CD4-positive, alpha-beta memory T cell (primary cell): ENCODE measurements at regions not wholly inside any gene's neighbourhood (a gene's known extent, or its start where the extent isn't known, plus 50 kb on each side); places are given as distances from the start of the nearest gene placed in this dataset.

Experiments used
- CTCF ChIA-PET: fragments of 350-600 bp; sonication (Branson Sonifier 250); formaldehyde crosslinking; loops from one replicate; lab custom pipeline; 2021; ENCODE audit warnings: inconsistent platforms; ENCODE audit not compliant: partially characterized antibody; lab: Charles Lee
- POLR2A ChIA-PET: fragments of 350-600 bp; sonication (Branson Sonifier 250); formaldehyde crosslinking; loops from one replicate; lab custom pipeline; 2021; ENCODE audit not compliant: partially characterized antibody; lab: Charles Lee
- DNase-seq, 5 donors: peaks; one replicate each; pipeline versions ENCODE4 v3.0.0 to v3.0.0-alpha.2; 2020 to 2022; ENCODE audit warnings: mixed read lengths in 1 of 5
- H3K27ac ChIP-seq: one replicate; pipeline ENCODE4 v1.7.0; 2013; ENCODE audit warnings: low read depth, low read length
- H3K27me3 ChIP-seq: 2 replicates; pipeline ENCODE4 v1.7.0; 2013; ENCODE audit warnings: mild to moderate bottlenecking, low read length, moderate library complexity; ENCODE audit not compliant: insufficient read depth
- H3K36me3 ChIP-seq: 2 replicates; pipeline ENCODE4 v1.7.0; 2013; ENCODE audit warnings: mild to moderate bottlenecking, low read length, moderate library complexity; ENCODE audit not compliant: insufficient read depth
- H3K4me1 ChIP-seq: 2 replicates; pipeline ENCODE4 v1.7.0; 2013; ENCODE audit warnings: mild to moderate bottlenecking, low read length, moderate library complexity; ENCODE audit not compliant: insufficient read depth
- H3K4me3 ChIP-seq, 2 donors: one replicate each; pipeline ENCODE4 v1.7.0; 2013; ENCODE audit warnings: low read length in 2 of 2, mild to moderate bottlenecking in 1 of 2
- H3K9me3 ChIP-seq, 2 donors: one replicate each; pipeline ENCODE4 v1.7.0; 2013; ENCODE audit warnings: low read length in 2 of 2, control low read depth in 1 of 2; ENCODE audit not compliant: control insufficient read depth in 1 of 2
- H3K27ac Mint-ChIP-seq, 7 donors: one replicate each; pipeline ENCODE4 v1.8.0; 2020 to 2021; ENCODE audit warnings: mixed read lengths in 7 of 7, mild to moderate bottlenecking in 6 of 7, inconsistent platforms in 3 of 7, moderate library complexity in 3 of 7
- H3K27me3 Mint-ChIP-seq, 2 donors: one replicate each; pipeline ENCODE4 v1.8.0; 2020 to 2021; ENCODE audit warnings: mixed read lengths in 2 of 2
- H3K36me3 Mint-ChIP-seq, 2 donors: one replicate each; pipeline ENCODE4 v1.8.0; 2020 to 2021; ENCODE audit warnings: mixed read lengths in 2 of 2, inconsistent platforms in 1 of 2, mild to moderate bottlenecking in 1 of 2
- H3K4me1 Mint-ChIP-seq, 4 donors: one replicate each; pipeline ENCODE4 v1.8.0; 2020 to 2021; ENCODE audit warnings: mixed read lengths in 4 of 4, mild to moderate bottlenecking in 1 of 4
- H3K4me3 Mint-ChIP-seq, 8 donors: one replicate each; pipeline ENCODE4 v1.8.0; 2020 to 2021; ENCODE audit warnings: mixed read lengths in 8 of 8, mild to moderate bottlenecking in 7 of 8, moderate library complexity in 6 of 8, inconsistent platforms in 3 of 8
- H3K9me3 Mint-ChIP-seq, 8 donors: one replicate each; pipeline ENCODE4 v1.8.0; 2020 to 2021; ENCODE audit warnings: mixed read lengths in 8 of 8, mild to moderate bottlenecking in 5 of 8, inconsistent platforms in 3 of 8, moderate library complexity in 1 of 8
- intact Hi-C: fragments of 100-400 bp; cut with micrococcal nuclease; formaldehyde crosslinking; loops from one replicate; pipeline ENCODE4 v1.15.1; 2023

DNA sequence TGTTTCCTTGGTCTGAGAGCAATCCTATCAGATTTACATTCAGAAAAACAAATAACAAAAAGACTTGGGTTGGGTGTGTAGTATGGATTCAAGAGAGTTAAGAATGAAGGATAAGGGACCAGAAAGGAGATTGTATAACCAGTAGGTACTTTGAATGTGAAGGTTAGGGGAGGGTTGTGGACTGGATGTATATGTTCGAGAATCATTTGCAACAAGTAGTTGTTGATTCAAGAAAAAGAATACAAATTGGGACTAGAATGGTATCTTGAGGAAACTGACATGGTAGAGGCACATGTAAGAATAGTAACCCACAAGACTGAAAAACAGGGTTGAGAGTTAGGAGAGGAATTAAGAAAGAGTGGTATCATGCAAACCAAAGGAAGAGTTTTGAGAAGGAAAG, 240.0 kb upstream of the PPP1R3A start:
- Histone ChIP-seq H3K36me3 (no peaks in the 10 kb centered on the region), H3K4me1 (no peaks in the 10 kb centered on the region), H3K4me3 (no peak overlapping the region), H3K27me3 (no peaks in the 10 kb centered on the region), H3K9me3 (no peaks in the 10 kb centered on the region), H3K27ac (no peak overlapping the region)
- Mint-ChIP-seq H3K4me1 (no peaks in the 10 kb centered on the region), H3K9me3 (no peaks in the 10 kb centered on the region), H3K4me3 (no peak overlapping the region), H3K27me3 (no peaks in the 10 kb centered on the region), H3K27ac (no peak overlapping the region), H3K36me3 (no peaks in the 10 kb centered on the region)
- intact Hi-C loops = no loop called here
- ChIA-PET CTCF (no interaction called here), POLR2A (no interaction called here)
- no peak for DNase-seq

DNA sequence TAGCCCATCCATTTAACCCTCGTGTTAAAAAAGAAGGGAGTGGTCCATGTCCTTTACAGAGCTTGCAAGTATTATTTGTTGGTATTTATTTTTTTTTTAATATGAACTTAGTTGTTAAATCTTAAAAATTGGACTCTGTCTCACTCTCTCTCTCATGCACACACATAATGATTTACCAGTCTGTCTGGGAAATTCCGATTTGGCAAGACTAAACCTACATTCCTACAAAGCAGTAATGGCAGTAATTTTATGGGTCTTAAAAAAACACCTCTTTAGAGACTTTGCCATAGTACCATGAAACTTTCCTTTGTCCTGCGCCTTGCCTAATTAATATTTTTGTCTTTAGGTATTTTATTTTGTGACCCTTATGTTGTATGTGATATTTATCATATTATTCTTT, 239.5 kb upstream of the PPP1R3A start:
- DNase-seq = no peak
- H3K27ac Mint-ChIP-seq = no peak overlapping the region
- H3K36me3 Mint-ChIP-seq = no peaks in the 10 kb centered on the region
- no peak overlapping the region for H3K4me3 ChIP-seq
- H3K4me1 Mint-ChIP-seq = no peaks in the 10 kb centered on the region
- no peaks in the 10 kb centered on the region for H3K36me3 ChIP-seq
- H3K4me1 ChIP-seq = no peaks in the 10 kb centered on the region
- H3K27me3 ChIP-seq = no peaks in the 10 kb centered on the region
- intact Hi-C loops = no loop called here
- H3K27ac ChIP-seq = no peak overlapping the region
- no peaks in the 10 kb centered on the region for H3K27me3 Mint-ChIP-seq
- no peak overlapping the region for H3K4me3 Mint-ChIP-seq
- POLR2A ChIA-PET = no interaction called here
- H3K9me3 ChIP-seq = no peaks in the 10 kb centered on the region
- CTCF ChIA-PET = no interaction called here
- no peaks in the 10 kb centered on the region for H3K9me3 Mint-ChIP-seq

DNA sequence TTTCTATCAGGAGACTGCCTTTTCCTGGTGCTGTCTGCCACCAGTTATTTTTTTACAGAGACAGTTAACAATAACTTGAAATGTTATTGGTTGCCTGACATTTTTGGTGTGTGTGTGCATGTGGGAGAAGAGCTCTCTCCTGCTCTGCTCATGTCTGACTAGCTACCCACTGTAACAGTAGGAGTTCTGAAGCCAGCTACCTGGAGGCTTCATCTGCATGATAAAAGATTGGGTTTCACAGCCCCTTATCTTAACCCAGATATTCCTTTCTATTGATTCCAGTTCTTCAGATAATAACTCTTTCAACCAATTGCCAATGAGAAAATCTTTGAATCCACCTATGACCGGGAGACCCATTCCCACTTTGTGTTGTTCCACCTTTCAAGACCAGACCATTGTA, 237.4 kb upstream of the PPP1R3A start:
- no peaks in the 10 kb centered on the region for H3K9me3 Mint-ChIP-seq
- CTCF ChIA-PET = no interaction called here
- H3K27me3 ChIP-seq = no peaks in the 10 kb centered on the region
- H3K36me3 Mint-ChIP-seq = no peaks in the 10 kb centered on the region
- H3K4me1 Mint-ChIP-seq = no peaks in the 10 kb centered on the region
- no peak for DNase-seq
- POLR2A ChIA-PET = no interaction called here
- no peak overlapping the region for H3K27ac ChIP-seq
- intact Hi-C loops = no loop called here
- no peaks in the 10 kb centered on the region for H3K9me3 ChIP-seq
- no peak overlapping the region for H3K4me3 ChIP-seq
- no peak overlapping the region for H3K27ac Mint-ChIP-seq
- no peaks in the 10 kb centered on the region for H3K4me1 ChIP-seq
- peaks cover 0 to 1% of the 10 kb centered on the region in 2 donors for H3K27me3 Mint-ChIP-seq
- H3K4me3 Mint-ChIP-seq = no peak overlapping the region
- no peaks in the 10 kb centered on the region for H3K36me3 ChIP-seq

DNA sequence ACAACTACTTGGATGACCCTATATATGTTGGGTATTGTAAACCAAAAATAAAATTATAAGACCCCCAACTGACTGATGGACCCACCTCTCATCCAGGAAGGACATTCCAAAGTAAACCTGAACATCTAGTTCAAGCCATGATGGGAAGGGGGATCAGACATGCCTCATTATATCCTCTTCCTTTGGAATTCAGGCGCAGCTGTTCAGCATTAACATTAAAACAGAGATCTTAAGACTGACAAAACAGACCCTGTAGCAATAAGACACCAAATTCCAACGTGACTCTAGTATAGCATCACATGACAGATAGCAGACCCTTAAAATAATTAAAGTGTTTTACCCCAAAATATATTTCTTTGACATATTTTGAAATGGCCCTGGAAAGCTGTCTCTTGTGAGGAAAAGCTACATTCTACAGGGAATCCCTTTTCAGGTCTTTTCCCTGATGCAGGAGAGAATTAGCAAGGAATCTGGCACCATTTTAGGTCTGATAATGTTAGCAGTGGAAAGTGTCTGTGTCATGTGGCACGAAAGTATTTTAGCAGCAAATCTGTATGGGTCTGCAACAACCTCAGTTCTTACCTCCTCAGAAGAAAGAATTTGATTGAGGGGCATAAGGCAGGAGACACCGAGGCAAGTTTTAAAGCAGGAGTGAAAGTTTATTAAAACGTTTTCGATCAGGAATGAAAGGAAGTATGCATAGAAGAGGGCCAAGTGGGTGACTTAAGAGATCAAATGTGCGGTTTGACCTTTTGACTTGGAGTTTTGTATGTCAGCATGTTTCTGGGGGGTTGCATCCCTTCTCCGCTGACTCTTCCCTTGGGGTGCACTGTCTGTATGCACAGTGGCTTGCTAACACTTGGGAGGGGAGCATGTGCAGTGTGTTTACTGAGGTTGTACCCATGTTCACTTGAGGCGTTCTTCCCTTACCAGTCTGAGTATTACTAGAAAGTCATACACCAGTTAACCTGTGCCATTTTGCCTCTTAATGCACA, 236.6 kb upstream of the PPP1R3A start:
- ChIA-PET POLR2A (no interaction called here), CTCF (no interaction called here)
- intact Hi-C loops = no loop called here
- Mint-ChIP-seq H3K4me3 (no peak overlapping the region), H3K27me3 (peaks cover 0 to 1% of the 10 kb centered on the region in 2 donors), H3K4me1 (no peaks in the 10 kb centered on the region), H3K36me3 (no peaks in the 10 kb centered on the region), H3K9me3 (no peaks in the 10 kb centered on the region), H3K27ac (peak overlapping the region in 1 of 7 donors; percentile 8)
- no peak overlapping the region for H3K4me3 ChIP-seq
- no peak overlapping the region for H3K27ac ChIP-seq
- H3K36me3 ChIP-seq = no peaks in the 10 kb centered on the region
- no peaks in the 10 kb centered on the region for H3K27me3 ChIP-seq
- H3K4me1 ChIP-seq = no peaks in the 10 kb centered on the region
- no peak for DNase-seq
- no peaks in the 10 kb centered on the region for H3K9me3 ChIP-seq

DNA sequence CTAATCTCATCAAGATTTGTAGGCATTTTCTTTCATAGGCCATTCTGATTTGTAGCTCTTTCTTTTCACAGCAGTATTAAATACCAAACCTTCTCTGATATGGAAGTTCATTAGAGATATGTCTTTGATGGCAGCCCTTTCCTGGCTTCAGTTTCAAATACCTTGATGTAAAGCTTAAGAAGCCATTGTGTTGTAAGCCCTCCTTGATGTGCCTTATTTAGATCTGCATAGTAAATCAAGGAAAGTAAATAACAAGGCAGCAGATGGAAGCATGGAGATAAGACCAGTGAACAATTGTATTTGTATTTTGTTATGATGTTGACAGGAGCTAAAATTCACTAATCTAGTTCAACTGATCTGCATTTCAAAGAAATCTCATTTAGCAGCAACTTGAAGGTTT, 234.9 kb upstream of the PPP1R3A start:
- intact Hi-C loops = no loop called here
- no peak overlapping the region for H3K27ac Mint-ChIP-seq
- no peaks in the 10 kb centered on the region for H3K9me3 Mint-ChIP-seq
- no peaks in the 10 kb centered on the region for H3K4me1 Mint-ChIP-seq
- H3K4me3 Mint-ChIP-seq = no peak overlapping the region
- peaks cover 1% of the 10 kb centered on the region in 2 donors for H3K27me3 Mint-ChIP-seq
- Histone ChIP-seq H3K36me3 (no peaks in the 10 kb centered on the region), H3K4me3 (no peak overlapping the region), H3K9me3 (no peaks in the 10 kb centered on the region), H3K4me1 (no peaks in the 10 kb centered on the region), H3K27me3 (no peaks in the 10 kb centered on the region), H3K27ac (no peak overlapping the region)
- POLR2A ChIA-PET = no interaction called here
- CTCF ChIA-PET = no interaction called here
- H3K36me3 Mint-ChIP-seq = no peaks in the 10 kb centered on the region
- no peak for DNase-seq

DNA sequence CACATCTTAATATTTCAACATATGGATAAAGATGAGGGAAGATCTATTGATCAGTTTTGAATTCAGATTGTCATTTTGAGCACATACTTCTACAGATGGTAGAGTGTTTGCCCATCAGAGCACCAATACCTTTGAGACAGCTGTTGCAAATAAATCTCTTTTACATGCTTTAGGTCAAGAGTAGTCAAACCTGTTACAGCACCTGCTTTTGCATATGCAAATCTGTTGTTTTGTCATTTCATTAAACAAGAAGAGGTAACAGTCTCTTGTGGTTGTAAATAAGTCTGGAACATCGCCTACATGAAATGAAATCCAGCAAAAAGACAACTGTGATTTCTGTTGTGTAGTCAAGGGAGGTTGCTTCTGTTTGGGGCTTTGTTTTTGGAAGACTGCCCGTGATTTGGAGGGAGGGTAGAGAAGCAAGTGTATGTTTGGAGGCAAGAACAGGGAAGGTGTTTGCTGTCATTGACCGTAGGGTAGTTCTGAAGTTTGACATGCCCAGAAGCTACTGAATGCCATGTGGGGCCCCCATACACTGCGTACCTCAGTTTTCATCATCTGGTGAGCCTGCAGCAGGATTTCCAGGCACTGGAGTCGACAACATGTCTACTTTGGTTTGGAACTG, 233.6 kb upstream of the PPP1R3A start:
- Mint-ChIP-seq H3K27ac (no peak overlapping the region), H3K4me3 (no peak overlapping the region), H3K9me3 (no peaks in the 10 kb centered on the region), H3K27me3 (peaks cover 1 to 5% of the 10 kb centered on the region in 2 donors), H3K4me1 (no peaks in the 10 kb centered on the region), H3K36me3 (no peaks in the 10 kb centered on the region)
- CTCF ChIA-PET = no interaction called here
- POLR2A ChIA-PET = no interaction called here
- no peaks in the 10 kb centered on the region for H3K4me1 ChIP-seq
- H3K9me3 ChIP-seq = no peaks in the 10 kb centered on the region
- no peak for DNase-seq
- H3K27me3 ChIP-seq = no peaks in the 10 kb centered on the region
- H3K4me3 ChIP-seq = no peak overlapping the region
- intact Hi-C loops = no loop called here
- no peak overlapping the region for H3K27ac ChIP-seq
- H3K36me3 ChIP-seq = no peaks in the 10 kb centered on the region

DNA sequence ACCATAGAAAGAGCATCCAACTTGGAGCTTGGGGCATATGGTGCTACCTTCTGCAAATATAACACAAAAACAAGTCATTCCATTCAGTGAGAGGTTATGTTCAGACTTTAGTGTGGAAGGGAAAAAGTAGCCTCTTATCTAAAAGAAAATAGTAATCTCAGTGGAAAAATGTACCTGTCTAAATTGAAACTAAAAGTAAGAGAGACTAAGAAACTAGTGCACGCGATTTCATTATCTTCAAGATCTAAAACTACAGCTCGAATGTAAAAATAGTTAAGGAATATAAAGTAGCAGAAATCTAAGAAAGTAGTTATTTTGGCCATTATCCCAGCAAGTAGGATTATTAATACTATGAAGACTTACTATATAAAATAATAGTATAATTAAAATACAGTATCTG, 233.0 kb upstream of the PPP1R3A start:
- ChIA-PET POLR2A (no interaction called here), CTCF (no interaction called here)
- no peaks in the 10 kb centered on the region for H3K27me3 ChIP-seq
- Mint-ChIP-seq H3K9me3 (no peaks in the 10 kb centered on the region), H3K4me3 (peak overlapping the region in 2 of 8 donors; percentile 15 to 18), H3K4me1 (no peaks in the 10 kb centered on the region), H3K27me3 (peaks cover 1 to 5% of the 10 kb centered on the region in 2 donors), H3K27ac (no peak overlapping the region), H3K36me3 (no peaks in the 10 kb centered on the region)
- no peaks in the 10 kb centered on the region for H3K36me3 ChIP-seq
- H3K4me1 ChIP-seq = no peaks in the 10 kb centered on the region
- intact Hi-C loops = no loop called here
- DNase-seq = no peak
- no peaks in the 10 kb centered on the region for H3K9me3 ChIP-seq
- no peak overlapping the region for H3K4me3 ChIP-seq
- H3K27ac ChIP-seq = no peak overlapping the region
